Small intestine (tissue), 7 donors: ENCODE measurements at regions not wholly inside any gene's neighbourhood (a gene's known extent, or its start where the extent isn't known, plus 50 kb on each side); places are given as distances from the start of the nearest gene placed in this dataset.
"Not testable (repeated sequence)": the region's sequence is repeated elsewhere in the genome, so short reads cannot be mapped to it uniquely, and the experiment has no call there.

Source experiments
- DNase-seq, 2 donors: peaks; one replicate each; pipeline versions ENCODE4 v3.0.0 to v3.0.0-alpha.2; 2013
- FAIRE-seq: peaks from 2 replicates; lab custom pipeline; 2012; peaks lifted over from hg19 to GRCh38; lab: Jason Lieb, UNC
- H3K27ac ChIP-seq, 3 donors: one replicate each; pipeline ENCODE4 v1.5.1; 2013; ENCODE audit warnings: low read length in 2 of 3, mild to moderate bottlenecking in 2 of 3, control low read depth in 1 of 3, inconsistent platforms in 1 of 3, low read depth in 1 of 3, moderate library complexity in 1 of 3
- H3K27me3 ChIP-seq, 3 donors: one replicate each; pipeline ENCODE4 v1.6.1; 2013; ENCODE audit warnings: low read length in 3 of 3, inconsistent platforms in 1 of 3; ENCODE audit not compliant: control insufficient read depth in 3 of 3, insufficient read depth in 3 of 3
- H3K36me3 ChIP-seq, 3 donors: one replicate each; pipeline ENCODE4 v1.6.1; 2013; ENCODE audit warnings: low read length in 3 of 3, inconsistent platforms in 1 of 3, low read depth in 1 of 3, mild to moderate bottlenecking in 1 of 3, moderate library complexity in 1 of 3; ENCODE audit not compliant: control insufficient read depth in 3 of 3, insufficient read depth in 2 of 3
- H3K4me1 ChIP-seq, 3 donors: one replicate each; pipeline ENCODE4 v1.6.1; 2013; ENCODE audit warnings: low read length in 2 of 3, inconsistent platforms in 1 of 3, low read depth in 1 of 3, mild to moderate bottlenecking in 1 of 3, moderate library complexity in 1 of 3; ENCODE audit not compliant: control insufficient read depth in 3 of 3, insufficient read depth in 2 of 3
- H3K4me3 ChIP-seq, 3 donors: one replicate each; pipeline ENCODE4 v1.5.1; 2013; ENCODE audit warnings: low read length in 3 of 3, control low read depth in 1 of 3, inconsistent platforms in 1 of 3, low read depth in 1 of 3, mild to moderate bottlenecking in 1 of 3, moderate library complexity in 1 of 3
- H3K9me3 ChIP-seq, 2 donors: one replicate each; pipeline ENCODE4 v1.6.1; 2013; ENCODE audit warnings: low read depth in 1 of 2, low read length in 1 of 2; ENCODE audit not compliant: control insufficient read depth in 2 of 2, insufficient read depth in 1 of 2
- WGBS, 3 donors: extraction: QIAGEN DNeasy Blood & Tissue Kit; methylation state at CpG; one replicate each; pipeline ENCODE4 v1.1.7; 2013; 5-methylcytosine and 5-hydroxymethylcytosine counted together
- donor health status: healthy with polysubstance abuse.
- donor health status: control.
- donor health status: control.
- donor health status: Bipolar disorder and iron deficiency.
- donor health status: healthy.

- no peaks in the 10 kb centered on the region for H3K4me1 ChIP-seq
- no peaks in the 10 kb centered on the region for H3K9me3 ChIP-seq
- H3K27me3 ChIP-seq: no peaks in the 10 kb centered on the region
- FAIRE-seq (no peak), DNase-seq (no peak)
- no peaks in the 10 kb centered on the region for H3K36me3 ChIP-seq
- whole genome bisulfite sequencing, 3 donors: 36 to 49% (median 42%) methylated on average over 1 of the region's 1 CpG
- H3K27ac ChIP-seq: peak overlapping the region in 1 of 3 donors; percentile 42
- H3K4me3 ChIP-seq: no peak overlapping the region
Observed at GRCh38 chr12:91249518-91250272, 67.1 kb upstream of the DCN start.

GRCh38 chr12:91249054-91249453 is 66.4 kb upstream of the DCN start:
- Histone ChIP-seq H3K4me3 (no peak overlapping the region), H3K4me1 (no peaks in the 10 kb centered on the region), H3K27me3 (no peaks in the 10 kb centered on the region), H3K27ac (no peak overlapping the region), H3K9me3 (no peaks in the 10 kb centered on the region), H3K36me3 (no peaks in the 10 kb centered on the region)
- no peak for DNase-seq
- WGBS, 3 donors: 71 to 81% (median 81%) methylated on average over 1 of the region's 1 CpG
- FAIRE-seq: no peak

GRCh38 chr12:91243177-91243576 is 60.6 kb upstream of the DCN start:
- not testable (repeated sequence) for H3K36me3 ChIP-seq, H3K27ac ChIP-seq, FAIRE-seq, H3K4me1 ChIP-seq, H3K9me3 ChIP-seq, H3K4me3 ChIP-seq, H3K27me3 ChIP-seq
- WGBS, 3 donors: 62 to 86% (median 76%) methylated on average over 6 of the region's 6 CpGs
- DNase-seq: peak in 1 of 2 donors; percentile 11

GRCh38 chr12:91241756-91242155 is 59.1 kb upstream of the DCN start:
- no peak overlapping the region for H3K27ac ChIP-seq
- DNase-seq (no peak), FAIRE-seq (no peak)
- no peaks in the 10 kb centered on the region for H3K36me3 ChIP-seq
- H3K4me3 ChIP-seq: no peak overlapping the region
- 91 to 97% (median 97%) methylated on average over 2 of the region's 2 CpGs for WGBS, 3 donors
- no peaks in the 10 kb centered on the region for H3K4me1 ChIP-seq
- H3K9me3 ChIP-seq: no peaks in the 10 kb centered on the region
- no peaks in the 10 kb centered on the region for H3K27me3 ChIP-seq

GRCh38 chr12:91240386-91241095 is 57.9 kb upstream of the DCN start:
- no peak for DNase-seq
- H3K36me3 ChIP-seq: no peaks in the 10 kb centered on the region
- 63 to 72% (median 64%) methylated on average over 4 of the region's 4 CpGs for WGBS, 3 donors
- no peak overlapping the region for H3K4me3 ChIP-seq
- no peak overlapping the region for H3K27ac ChIP-seq
- FAIRE-seq: no peak
- no peaks in the 10 kb centered on the region for H3K4me1 ChIP-seq
- no peaks in the 10 kb centered on the region for H3K9me3 ChIP-seq
- H3K27me3 ChIP-seq: no peaks in the 10 kb centered on the region

GRCh38 chr12:91239481-91239880 is 56.9 kb upstream of the DCN start:
- Histone ChIP-seq H3K27me3 (no peaks in the 10 kb centered on the region), H3K4me3 (no peak overlapping the region), H3K36me3 (no peaks in the 10 kb centered on the region), H3K9me3 (no peaks in the 10 kb centered on the region), H3K27ac (no peak overlapping the region), H3K4me1 (no peaks in the 10 kb centered on the region)
- WGBS, 3 donors: 58 to 66% (median 59%) methylated on average over 3 of the region's 3 CpGs
- FAIRE-seq: no peak
- no peak for DNase-seq
